ENCODE measurements at regions not wholly inside any gene's neighbourhood (a gene's known extent, or its start where the extent isn't known, plus 50 kb on each side); places are given as distances from the start of the nearest gene placed in this dataset.

- no peak for DNase-seq (ENCODE audit: low spot score)
These were observed 168.3 kb downstream of the AREG start for GRCh38 chr4:74613266-74613665.

GRCh38 chr4:74615411-74615810, 170.5 kb downstream of the AREG start:
- no peak for DNase-seq (ENCODE audit: low spot score)

- no peak for DNase-seq (ENCODE audit: low spot score)
These were observed 173.2 kb downstream of the AREG start for GRCh38 chr4:74618166-74618565.

GRCh38 chr4:74618659-74619058, 173.7 kb downstream of the AREG start:
- no peak for DNase-seq (ENCODE audit: low spot score)

GRCh38 chr4:74619931-74620702, 174.2 kb downstream of the BTC start:
- no peak for DNase-seq (ENCODE audit: low spot score)

- DNase-seq (ENCODE audit: low spot score) = no peak
These were observed 172.7 kb downstream of the BTC start for GRCh38 chr4:74621616-74622015.

- DNase-seq (ENCODE audit: low spot score) = peak; percentile 32
These were observed 171.3 kb downstream of the BTC start for GRCh38 chr4:74623041-74623440.

- DNase-seq (ENCODE audit: low spot score) = no peak
These were observed 169.8 kb downstream of the BTC start for GRCh38 chr4:74624351-74625151.

GRCh38 chr4:74625981-74626380, 168.3 kb downstream of the BTC start:
- no peak for DNase-seq (ENCODE audit: low spot score)

GRCh38 chr4:74627093-74627492, 167.2 kb downstream of the BTC start:
- no peak for DNase-seq (ENCODE audit: low spot score)

GRCh38 chr4:74627504-74627903, 166.8 kb downstream of the BTC start:
- no peak for DNase-seq (ENCODE audit: low spot score)

- no peak for DNase-seq (ENCODE audit: low spot score)
These were observed 165.3 kb downstream of the BTC start for GRCh38 chr4:74628852-74629620.

- no peak for DNase-seq (ENCODE audit: low spot score)
These were observed 163.8 kb downstream of the BTC start for GRCh38 chr4:74630551-74630950.

- no peak for DNase-seq (ENCODE audit: low spot score)
These were observed 163.0 kb downstream of the BTC start for GRCh38 chr4:74631338-74631737.

- no peak for DNase-seq (ENCODE audit: low spot score)
These were observed 162.3 kb downstream of the BTC start for GRCh38 chr4:74631988-74632387.

GRCh38 chr4:74632634-74633033, 161.7 kb downstream of the BTC start:
- no peak for DNase-seq (ENCODE audit: low spot score)

- DNase-seq (ENCODE audit: low spot score) = no peak
These were observed 159.2 kb downstream of the BTC start for GRCh38 chr4:74635074-74635473.

- no peak for DNase-seq (ENCODE audit: low spot score)
These were observed 158.7 kb downstream of the BTC start for GRCh38 chr4:74635490-74636123.

- DNase-seq (ENCODE audit: low spot score) = no peak
These were observed 156.3 kb downstream of the BTC start for GRCh38 chr4:74638001-74638400.

GRCh38 chr4:74638689-74639088, 155.6 kb downstream of the BTC start:
- no peak for DNase-seq (ENCODE audit: low spot score)

- DNase-seq (ENCODE audit: low spot score) = no peak
These were observed 154.0 kb downstream of the BTC start for GRCh38 chr4:74640111-74640903.

All from HuH-7 (cell line).